SJSA1 (cell line): ENCODE measurements at regions not wholly inside any gene's neighbourhood (a gene's known extent, or its start where the extent isn't known, plus 50 kb on each side); places are given as distances from the start of the nearest gene placed in this dataset.

Source experiments
- DNase-seq, 2 experiments: peaks; one replicate each; pipeline ENCODE4 v3.0.0-alpha.2; 2015 to 2020; ENCODE audit warnings: low spot score in 2 of 2, low read depth in 1 of 2
- H3K27ac ChIP-seq: fragments of 250-450 bp; sonication (Bioruptor Pico); 2 replicates; pipeline ENCODE4 v1.5.1; 2020; ENCODE audit warnings: mild to moderate bottlenecking, moderate library complexity
- H3K27me3 ChIP-seq: fragments of 250-450 bp; sonication (Bioruptor Pico); replicated peaks from 2 replicates; pipeline ENCODE4 v1.5.1; 2020; ENCODE audit warnings: mild to moderate bottlenecking, moderate library complexity
- H3K36me3 ChIP-seq: fragments of 250-450 bp; sonication (Bioruptor Pico); 2 replicates; pipeline ENCODE4 v1.5.1; 2020; ENCODE audit warnings: mild to moderate bottlenecking
- H3K4me1 ChIP-seq: fragments of 250-450 bp; sonication (Bioruptor Pico); replicated peaks from 2 replicates; pipeline ENCODE4 v1.6.1; 2021; ENCODE audit warnings: mild to moderate bottlenecking
- H3K4me3 ChIP-seq: fragments of 250-450 bp; sonication (Bioruptor Pico); 2 replicates; pipeline ENCODE4 v1.5.1; 2020; ENCODE audit warnings: mild to moderate bottlenecking
- H3K9me3 ChIP-seq: fragments of 250-450 bp; sonication (Bioruptor Pico); replicated peaks from 2 replicates; pipeline ENCODE4 v1.5.1; 2020; ENCODE audit warnings: mild to moderate bottlenecking

GRCh38 chr2:120596990-120597594 is 138.6 kb upstream of the GLI2 start:
- Histone ChIP-seq H3K27me3 (no peaks in the 10 kb centered on the region), H3K27ac (no peak overlapping the region)

GRCh38 chr2:120597595-120598193 is 138.0 kb upstream of the GLI2 start:
- DNase-seq, result no peak
- no peaks in the 10 kb centered on the region for H3K4me1 ChIP-seq
- H3K27me3 ChIP-seq, result no peaks in the 10 kb centered on the region
- no peaks in the 10 kb centered on the region for H3K9me3 ChIP-seq
- H3K36me3 ChIP-seq, result no peaks in the 10 kb centered on the region
- H3K4me3 ChIP-seq, result no peak overlapping the region
- no peak overlapping the region for H3K27ac ChIP-seq

More at GRCh38 chr2:120596990-120597594, 138.6 kb upstream of the GLI2 start:
- H3K9me3 ChIP-seq, result no peaks in the 10 kb centered on the region
- no peaks in the 10 kb centered on the region for H3K36me3 ChIP-seq
- H3K4me1 ChIP-seq, result no peaks in the 10 kb centered on the region
- no peak overlapping the region for H3K4me3 ChIP-seq
- DNase-seq, result no peak

GRCh38 chr2:120598416-120598815 is 137.3 kb upstream of the GLI2 start:
- Histone ChIP-seq H3K27ac (no peak overlapping the region), H3K27me3 (no peaks in the 10 kb centered on the region), H3K9me3 (no peaks in the 10 kb centered on the region), H3K4me1 (no peaks in the 10 kb centered on the region), H3K4me3 (no peak overlapping the region), H3K36me3 (no peaks in the 10 kb centered on the region)
- no peak for DNase-seq

- Histone ChIP-seq H3K36me3 (no peaks in the 10 kb centered on the region), H3K27ac (no peak overlapping the region), H3K9me3 (no peaks in the 10 kb centered on the region), H3K4me1 (peaks cover 5% of the 10 kb centered on the region; the same call in 1 of the 2 replicates), H3K27me3 (no peaks in the 10 kb centered on the region), H3K4me3 (no peak overlapping the region)
- no peak for DNase-seq
Observed at GRCh38 chr2:120599072-120599471, 136.6 kb upstream of the GLI2 start.

GRCh38 chr2:120599656-120600055 is 136.0 kb upstream of the GLI2 start:
- Histone ChIP-seq H3K27ac (no peak overlapping the region), H3K4me1 (peaks cover 10% of the 10 kb centered on the region; the same call in 1 of the 2 replicates), H3K36me3 (no peaks in the 10 kb centered on the region), H3K27me3 (no peaks in the 10 kb centered on the region), H3K9me3 (no peaks in the 10 kb centered on the region), H3K4me3 (no peak overlapping the region)
- DNase-seq, result no peak

- no peak overlapping the region for H3K27ac ChIP-seq
- H3K9me3 ChIP-seq, result no peaks in the 10 kb centered on the region
- H3K36me3 ChIP-seq, result no peaks in the 10 kb centered on the region
- no peak overlapping the region for H3K4me3 ChIP-seq
- DNase-seq, result no peak
- H3K27me3 ChIP-seq, result no peaks in the 10 kb centered on the region
- peaks cover 11% of the 10 kb centered on the region; the same call in 1 of the 2 replicates for H3K4me1 ChIP-seq
Observed at GRCh38 chr2:120600335-120600734, 135.3 kb upstream of the GLI2 start.

GRCh38 chr2:120600786-120601185 is 134.9 kb upstream of the GLI2 start:
- no peak overlapping the region for H3K27ac ChIP-seq
- DNase-seq, result no peak
- no peaks in the 10 kb centered on the region for H3K36me3 ChIP-seq
- H3K27me3 ChIP-seq, result no peaks in the 10 kb centered on the region
- H3K9me3 ChIP-seq, result no peaks in the 10 kb centered on the region
- H3K4me3 ChIP-seq, result no peak overlapping the region
- peaks cover 11% of the 10 kb centered on the region; the same call in 1 of the 2 replicates for H3K4me1 ChIP-seq

GRCh38 chr2:120601566-120601965 is 134.1 kb upstream of the GLI2 start:
- H3K36me3 ChIP-seq, result no peaks in the 10 kb centered on the region
- DNase-seq, result no peak
- peaks cover 11% of the 10 kb centered on the region; the same call in 1 of the 2 replicates for H3K4me1 ChIP-seq

GRCh38 chr2:120602251-120602650 is 133.4 kb upstream of the GLI2 start:
- DNase-seq, result no peak
- no peaks in the 10 kb centered on the region for H3K36me3 ChIP-seq
- H3K27ac ChIP-seq, result no peak overlapping the region
- no peaks in the 10 kb centered on the region for H3K27me3 ChIP-seq
- H3K4me3 ChIP-seq, result no peak overlapping the region
- H3K4me1 ChIP-seq, result peaks cover 11% of the 10 kb centered on the region; the same call in 1 of the 2 replicates
- no peaks in the 10 kb centered on the region for H3K9me3 ChIP-seq

More at GRCh38 chr2:120601566-120601965, 134.1 kb upstream of the GLI2 start:
- Histone ChIP-seq H3K27me3 (no peaks in the 10 kb centered on the region), H3K27ac (no peak overlapping the region), H3K9me3 (no peaks in the 10 kb centered on the region), H3K4me3 (no peak overlapping the region)

GRCh38 chr2:120604767-120605166 is 130.9 kb upstream of the GLI2 start:
- DNase-seq, result no peak
- H3K27me3 ChIP-seq, result no peaks in the 10 kb centered on the region
- H3K4me3 ChIP-seq, result no peak overlapping the region
- no peak overlapping the region for H3K27ac ChIP-seq
- no peaks in the 10 kb centered on the region for H3K9me3 ChIP-seq
- H3K4me1 ChIP-seq, result peaks cover 11% of the 10 kb centered on the region; the same call in 1 of the 2 replicates
- no peaks in the 10 kb centered on the region for H3K36me3 ChIP-seq

- H3K27me3 ChIP-seq, result no peaks in the 10 kb centered on the region
- no peak overlapping the region for H3K27ac ChIP-seq
- H3K36me3 ChIP-seq, result no peaks in the 10 kb centered on the region
- DNase-seq, result no peak
- H3K4me1 ChIP-seq, result peaks cover 11% of the 10 kb centered on the region; the same call in 1 of the 2 replicates
- no peak overlapping the region for H3K4me3 ChIP-seq
- H3K9me3 ChIP-seq, result no peaks in the 10 kb centered on the region
Observed at GRCh38 chr2:120605231-120605935, 130.3 kb upstream of the GLI2 start.

GRCh38 chr2:120606280-120606679 is 129.4 kb upstream of the GLI2 start:
- H3K27ac ChIP-seq, result no peak overlapping the region
- H3K4me3 ChIP-seq, result no peak overlapping the region
- H3K4me1 ChIP-seq, result peaks cover 11% of the 10 kb centered on the region; the same call in 1 of the 2 replicates
- H3K36me3 ChIP-seq, result no peaks in the 10 kb centered on the region
- no peaks in the 10 kb centered on the region for H3K27me3 ChIP-seq
- H3K9me3 ChIP-seq, result no peaks in the 10 kb centered on the region
- no peak for DNase-seq

GRCh38 chr2:120606931-120607330 is 128.7 kb upstream of the GLI2 start:
- H3K4me1 ChIP-seq, result peaks cover 11% of the 10 kb centered on the region; the same call in 1 of the 2 replicates
- no peaks in the 10 kb centered on the region for H3K27me3 ChIP-seq
- H3K36me3 ChIP-seq, result no peaks in the 10 kb centered on the region
- no peak overlapping the region for H3K4me3 ChIP-seq
- no peak for DNase-seq
- no peak overlapping the region for H3K27ac ChIP-seq
- no peaks in the 10 kb centered on the region for H3K9me3 ChIP-seq

GRCh38 chr2:120607506-120607905 is 128.2 kb upstream of the GLI2 start:
- H3K4me3 ChIP-seq, result no peak overlapping the region

More at GRCh38 chr2:120607506-120607905, 128.2 kb upstream of the GLI2 start:
- Histone ChIP-seq H3K27me3 (no peaks in the 10 kb centered on the region), H3K9me3 (no peaks in the 10 kb centered on the region), H3K4me1 (peaks cover 11% of the 10 kb centered on the region; the same call in 1 of the 2 replicates), H3K27ac (no peak overlapping the region), H3K36me3 (no peaks in the 10 kb centered on the region)
- no peak for DNase-seq
